Hepatocyte (in vitro differentiated cells): ENCODE measurements at regions not wholly inside any gene's neighbourhood (a gene's known extent, or its start where the extent isn't known, plus 50 kb on each side); places are given as distances from the start of the nearest gene placed in this dataset.

Source experiments
- DNase-seq: peaks from one replicate; pipeline ENCODE4 v3.0.0-alpha.2; 2016; ENCODE audit warnings: low spot score
- H2AFZ ChIP-seq: fragments of 200-600 bp; sonication (generic); 2 replicates; pipeline ENCODE4 v1.6.0; 2016; ENCODE audit warnings: antibody characterized with exemption, mild to moderate bottlenecking
- H3K27ac ChIP-seq: fragments of 200-600 bp; sonication (generic); 2 replicates; pipeline ENCODE4 v1.5.1; 2016; ENCODE audit warnings: mild to moderate bottlenecking
- H3K27me3 ChIP-seq: fragments of 200-600 bp; sonication (generic); 2 replicates; pipeline ENCODE4 v1.6.1; 2016
- H3K36me3 ChIP-seq: fragments of 200-600 bp; sonication (generic); replicated peaks from 2 replicates; pipeline ENCODE4 v1.5.1; 2016; ENCODE audit warnings: low read depth; ENCODE audit not compliant: insufficient read depth
- H3K4me1 ChIP-seq: fragments of 200-600 bp; sonication (generic); 2 replicates; pipeline ENCODE4 v1.5.1; 2016; ENCODE audit warnings: mild to moderate bottlenecking, moderate library complexity; ENCODE audit not compliant: insufficient read depth
- H3K4me2 ChIP-seq: fragments of 200-600 bp; sonication (generic); 2 replicates; pipeline ENCODE4 v1.6.0; 2016
- H3K4me3 ChIP-seq: fragments of 200-600 bp; sonication (generic); 2 replicates; pipeline ENCODE4 v1.5.1; 2016; ENCODE audit warnings: mild to moderate bottlenecking
- H3K79me2 ChIP-seq: fragments of 200-600 bp; sonication (generic); 2 replicates; pipeline ENCODE4 v1.6.0; 2017; ENCODE audit warnings: mild to moderate bottlenecking
- H3K9me2 ChIP-seq: fragments of 200-600 bp; sonication (generic); replicated peaks from 2 replicates; pipeline ENCODE4 v1.6.0; 2017; ENCODE audit warnings: mild to moderate bottlenecking; ENCODE audit not compliant: insufficient read depth
- H3K9me3 ChIP-seq: fragments of 200-600 bp; sonication (generic); 2 replicates; pipeline ENCODE4 v1.5.1; 2016; ENCODE audit warnings: low read depth, mild to moderate bottlenecking
- H4K20me1 ChIP-seq: fragments of 200-600 bp; sonication (generic); 2 replicates; pipeline ENCODE4 v1.6.0; 2016; ENCODE audit warnings: mild to moderate bottlenecking; ENCODE audit not compliant: insufficient read depth, poor library complexity, severe bottlenecking
- EZH2 ChIP-seq: fragments of 200-600 bp; sonication (generic); IDR thresholded peaks from 2 replicates; pipeline ENCODE4 v1.6.1; 2016; ENCODE audit warnings: antibody characterized with exemption, mild to moderate bottlenecking, borderline replicate concordance
- EZH2phosphoT487 ChIP-seq: fragments of 200-600 bp; sonication (generic); IDR thresholded peaks from one replicate; pipeline ENCODE4 v1.6.1; 2018; ENCODE audit warnings: antibody characterized with exemption, mild to moderate bottlenecking, low read depth, moderate library complexity; ENCODE audit not compliant: unreplicated experiment, severe bottlenecking
- WGBS: methylation state at CpG from one replicate; pipeline ENCODE4 v1.1.6; 2016; ENCODE audit warnings: low lambda C conversion rate; ENCODE audit errors: missing lambda C conversion rate; 5-methylcytosine and 5-hydroxymethylcytosine counted together
- TF ChIP-seq, protein P1 (sequence below): fragments of 200-600 bp; sonication (generic); IDR thresholded peaks from 2 replicates; pipeline ENCODE4 v1.5.1; 2016; ENCODE audit warnings: antibody characterized with exemption, mild to moderate bottlenecking; ENCODE audit not compliant: poor library complexity

DNA sequence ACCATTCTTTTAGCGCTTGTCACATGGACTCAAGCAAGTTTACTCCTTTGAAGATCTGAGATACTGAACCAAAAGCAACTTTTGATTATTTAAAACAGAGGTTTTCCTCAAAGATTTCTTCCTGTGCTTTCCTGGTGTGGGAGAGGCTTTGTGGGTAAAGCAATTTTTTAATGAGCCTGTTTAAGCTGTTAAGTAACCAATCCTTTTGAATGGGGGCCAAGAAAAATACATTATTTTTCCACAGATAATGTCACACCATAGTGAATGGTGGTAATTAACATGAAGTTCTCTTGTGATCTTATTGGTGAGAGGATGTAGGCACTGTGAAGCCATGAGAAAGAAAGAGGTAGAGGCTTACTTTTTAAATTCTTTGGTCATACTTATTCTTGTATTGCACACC is 55.8 kb upstream of the OBI1 start:
- no peak for DNase-seq
- Histone ChIP-seq H3K79me2 (no peaks in the 10 kb centered on the region), H3K4me2 (no peak overlapping the region), H3K27ac (no peak overlapping the region), H3K27me3 (no peaks in the 10 kb centered on the region), H3K9me2 (no peaks in the 10 kb centered on the region), H3K4me1 (no peaks in the 10 kb centered on the region), H3K36me3 (no peaks in the 10 kb centered on the region), H3K9me3 (no peaks in the 10 kb centered on the region), H2AFZ (no peak overlapping the region), H4K20me1 (no peaks in the 10 kb centered on the region), H3K4me3 (no peak overlapping the region)
- TF ChIP-seq EZH2 (no peak), EZH2phosphoT487 (no peak)
- TF ChIP-seq, protein P1, sequence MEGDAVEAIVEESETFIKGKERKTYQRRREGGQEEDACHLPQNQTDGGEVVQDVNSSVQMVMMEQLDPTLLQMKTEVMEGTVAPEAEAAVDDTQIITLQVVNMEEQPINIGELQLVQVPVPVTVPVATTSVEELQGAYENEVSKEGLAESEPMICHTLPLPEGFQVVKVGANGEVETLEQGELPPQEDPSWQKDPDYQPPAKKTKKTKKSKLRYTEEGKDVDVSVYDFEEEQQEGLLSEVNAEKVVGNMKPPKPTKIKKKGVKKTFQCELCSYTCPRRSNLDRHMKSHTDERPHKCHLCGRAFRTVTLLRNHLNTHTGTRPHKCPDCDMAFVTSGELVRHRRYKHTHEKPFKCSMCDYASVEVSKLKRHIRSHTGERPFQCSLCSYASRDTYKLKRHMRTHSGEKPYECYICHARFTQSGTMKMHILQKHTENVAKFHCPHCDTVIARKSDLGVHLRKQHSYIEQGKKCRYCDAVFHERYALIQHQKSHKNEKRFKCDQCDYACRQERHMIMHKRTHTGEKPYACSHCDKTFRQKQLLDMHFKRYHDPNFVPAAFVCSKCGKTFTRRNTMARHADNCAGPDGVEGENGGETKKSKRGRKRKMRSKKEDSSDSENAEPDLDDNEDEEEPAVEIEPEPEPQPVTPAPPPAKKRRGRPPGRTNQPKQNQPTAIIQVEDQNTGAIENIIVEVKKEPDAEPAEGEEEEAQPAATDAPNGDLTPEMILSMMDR: no peak
- WGBS: 93% methylated on average over 1 of the region's 1 CpG

- WGBS: 58% methylated on average over 4 of the region's 4 CpGs
- H3K9me3 ChIP-seq: no peaks in the 10 kb centered on the region
- H2AFZ ChIP-seq: no peak overlapping the region
- no peaks in the 10 kb centered on the region for H3K36me3 ChIP-seq
- H3K27me3 ChIP-seq: no peaks in the 10 kb centered on the region
- no peak overlapping the region for H3K4me2 ChIP-seq
- no peak for DNase-seq
- H3K4me3 ChIP-seq: no peak overlapping the region
- no peaks in the 10 kb centered on the region for H4K20me1 ChIP-seq
- H3K79me2 ChIP-seq: no peaks in the 10 kb centered on the region
- H3K27ac ChIP-seq: no peak overlapping the region
- H3K4me1 ChIP-seq: no peaks in the 10 kb centered on the region
- H3K9me2 ChIP-seq: no peaks in the 10 kb centered on the region
- TF ChIP-seq EZH2 (no peak), EZH2phosphoT487 (no peak)
- TF ChIP-seq, protein P1: no peak
Measured at GRCh38 chr13:78712831-78713230, 53.9 kb upstream of the OBI1 start.

DNA sequence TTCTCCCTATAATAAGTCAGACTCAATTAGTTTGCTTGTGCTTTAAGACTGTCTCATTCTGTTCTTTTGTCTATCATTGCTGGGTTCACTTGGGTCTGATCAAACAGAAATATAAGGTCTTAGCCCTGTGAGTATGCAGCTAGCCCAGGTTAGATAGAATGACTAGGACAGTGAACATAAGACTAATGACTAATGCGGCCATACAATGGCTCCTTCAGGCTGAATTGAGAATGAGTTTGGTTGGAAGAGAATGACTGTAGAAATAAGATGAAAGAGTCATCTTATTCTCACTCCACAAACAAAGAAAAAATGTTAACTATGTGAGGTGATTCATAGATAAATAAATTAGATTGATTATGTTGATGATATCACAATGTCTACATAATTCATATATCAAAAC is 50.1 kb upstream of the OBI1 start:
- Histone ChIP-seq H4K20me1 (no peaks in the 10 kb centered on the region), H3K36me3 (no peaks in the 10 kb centered on the region), H3K9me2 (no peaks in the 10 kb centered on the region), H3K4me1 (no peaks in the 10 kb centered on the region), H2AFZ (no peak overlapping the region), H3K9me3 (no peaks in the 10 kb centered on the region), H3K79me2 (no peaks in the 10 kb centered on the region), H3K27ac (no peak overlapping the region), H3K4me3 (no peak overlapping the region), H3K27me3 (no peaks in the 10 kb centered on the region), H3K4me2 (no peak overlapping the region)
- no peak for DNase-seq
- WGBS: 89% methylated on average over 1 of the region's 1 CpG
- TF ChIP-seq EZH2 (no peak), EZH2phosphoT487 (no peak)
- TF ChIP-seq, protein P1: no peak
